SK-N-MC (cell line): ENCODE measurements at regions not wholly inside any gene's neighbourhood (a gene's known extent, or its start where the extent isn't known, plus 50 kb on each side); places are given as distances from the start of the nearest gene placed in this dataset.
"Not testable (repeated sequence)": the region's sequence is repeated elsewhere in the genome, so short reads cannot be mapped to it uniquely, and the experiment has no call there.

Experiments
- DNase-seq: peaks from one replicate; pipeline ENCODE4 v3.0.0-alpha.2; 2011; ENCODE audit warnings: low read depth, low spot score
- H3K27ac ChIP-seq: fragments of 200-600 bp; sonication (generic); 2 replicates; pipeline ENCODE4 v1.5.1; 2016; ENCODE audit warnings: mixed run types
- H3K36me3 ChIP-seq: fragments of 200-600 bp; sonication (generic); 2 replicates; pipeline ENCODE4 v1.6.1; 2017; ENCODE audit warnings: antibody characterized with exemption, low read length, mixed read lengths; ENCODE audit not compliant: insufficient read depth
- H3K4me3 ChIP-seq: fragments of 200-600 bp; sonication (generic); 2 replicates; pipeline ENCODE4 v1.5.1; 2016
- H3K9ac ChIP-seq: fragments of 200-600 bp; sonication (generic); 2 replicates; pipeline ENCODE4 v1.8.0; 2017; ENCODE audit warnings: mixed run types, mixed read lengths; ENCODE audit not compliant: insufficient read length
- H3K9me3 ChIP-seq: fragments of 200-600 bp; sonication (generic); 2 replicates; pipeline ENCODE4 v1.6.1; 2017; ENCODE audit warnings: low read depth, mild to moderate bottlenecking, antibody characterized with exemption, low read length, moderate library complexity, mixed read lengths
- EZH2 ChIP-seq: fragments of 200-600 bp; sonication (generic); IDR thresholded peaks from one replicate; pipeline ENCODE4 v1.6.1; 2017; ENCODE audit warnings: antibody characterized with exemption
- FOXP2 ChIP-seq: optimal IDR thresholded peaks from 2 replicates; pipeline ENCODE3; 2011; ENCODE audit warnings: mild to moderate bottlenecking, moderate library complexity; ENCODE audit not compliant: insufficient read depth; ENCODE audit errors: extremely low read length, control extremely low read depth
- POLR2AphosphoS5 ChIP-seq: IDR thresholded peaks from 2 replicates; pipeline ENCODE4 v1.6.1; 2012; ENCODE audit warnings: mild to moderate bottlenecking, low read depth, low read length, borderline replicate concordance

DNA sequence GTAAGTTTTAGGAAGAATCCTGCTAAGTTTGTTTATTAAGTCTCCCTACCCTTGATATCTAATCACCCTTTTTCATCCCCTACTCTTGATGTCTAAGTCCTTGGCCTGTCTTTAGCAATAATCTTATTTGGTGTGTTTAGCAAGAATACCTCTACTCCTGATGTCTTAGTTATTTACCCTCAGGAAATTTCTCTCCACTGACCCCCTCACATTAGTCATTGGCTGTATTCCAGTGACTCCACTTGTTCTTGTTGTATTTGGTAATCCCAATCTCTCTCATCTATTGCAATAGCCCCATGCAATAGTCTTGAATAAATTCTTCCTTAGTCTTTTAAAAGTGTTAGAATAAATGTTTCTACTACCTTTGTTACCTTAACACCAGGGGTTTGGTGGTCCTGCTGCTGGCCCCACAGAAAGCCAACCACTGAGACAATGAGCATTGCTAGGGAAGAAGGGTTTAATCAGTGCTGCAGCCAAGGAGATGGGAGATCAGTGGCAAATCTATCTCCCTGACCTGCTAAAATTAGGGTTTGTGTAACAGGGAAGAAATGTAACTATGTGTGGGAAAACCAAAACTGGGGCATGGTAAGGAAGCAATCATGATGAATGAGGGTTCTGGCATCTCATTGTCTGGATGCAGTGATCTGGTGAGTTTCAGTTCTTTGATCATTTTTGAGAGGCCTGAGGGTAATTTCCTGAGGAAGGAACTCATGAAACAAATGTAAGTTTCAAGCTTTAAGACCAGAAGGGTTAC, 236.4 kb upstream of the DAB2 start:
- H3K9ac ChIP-seq, result no peak overlapping the region
- H3K9me3 ChIP-seq, result no peaks in the 10 kb centered on the region
- DNase-seq, result no peak
- TF ChIP-seq POLR2AphosphoS5 (no peak), FOXP2 (no peak), EZH2 (no peak)
- H3K4me3 ChIP-seq, result no peak overlapping the region
- H3K36me3 ChIP-seq, result no peaks in the 10 kb centered on the region
- H3K27ac ChIP-seq, result no peak overlapping the region

DNA sequence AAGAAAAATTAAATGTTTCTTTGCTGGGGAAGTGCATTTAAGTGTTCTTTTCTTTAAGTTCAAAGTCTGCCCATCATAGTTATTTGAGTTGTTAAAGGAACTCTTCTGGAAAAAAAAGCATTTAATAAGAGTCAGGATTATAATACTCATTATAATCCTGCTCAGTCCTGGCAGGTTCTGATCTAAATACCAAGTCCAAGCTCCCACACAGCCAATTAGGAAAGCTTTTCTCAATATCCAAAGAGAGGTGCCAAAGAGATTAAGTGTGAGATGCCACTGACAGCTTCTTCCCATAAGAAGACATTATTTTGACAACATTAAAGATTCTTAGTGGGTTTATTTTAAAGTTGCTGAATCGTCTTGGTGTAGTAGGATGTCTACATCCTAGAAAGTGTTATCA, 235.2 kb upstream of the DAB2 start:
- DNase-seq, result no peak

DNA sequence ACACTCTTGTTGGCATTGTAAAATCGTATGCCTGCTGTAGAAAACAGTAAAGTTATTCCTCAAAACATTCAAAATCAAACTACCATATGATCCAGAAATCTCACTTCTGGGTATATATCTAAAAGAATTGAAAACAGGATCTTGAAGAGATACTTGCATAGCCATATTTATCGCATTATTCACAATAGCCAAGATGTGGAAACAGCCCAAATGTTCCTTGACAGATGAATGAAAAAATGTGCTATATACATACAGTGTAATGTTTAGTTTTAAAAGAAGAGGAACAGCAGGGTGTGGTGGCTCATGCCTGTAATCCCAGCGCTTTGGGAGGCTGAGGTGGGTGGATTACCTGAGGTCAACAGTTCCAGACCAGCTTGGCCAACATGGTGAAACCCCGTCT, 234.1 kb upstream of the DAB2 start:
- no peak for DNase-seq
- H3K27ac ChIP-seq, result no peak overlapping the region
- H3K4me3 ChIP-seq, result no peak overlapping the region
- H3K36me3 ChIP-seq, result no peaks in the 10 kb centered on the region
- TF ChIP-seq EZH2, result no peak
- H3K9ac ChIP-seq, result no peak overlapping the region
- no peaks in the 10 kb centered on the region for H3K9me3 ChIP-seq

More for the DNA sequence above, 235.2 kb upstream of the DAB2 start:
- Histone ChIP-seq H3K4me3 (no peak overlapping the region), H3K27ac (no peak overlapping the region), H3K36me3 (no peaks in the 10 kb centered on the region), H3K9ac (no peak overlapping the region), H3K9me3 (no peaks in the 10 kb centered on the region)
- TF ChIP-seq FOXP2, result no peak
- no peak for TF ChIP-seq POLR2AphosphoS5
- TF ChIP-seq EZH2, result no peak

DNA sequence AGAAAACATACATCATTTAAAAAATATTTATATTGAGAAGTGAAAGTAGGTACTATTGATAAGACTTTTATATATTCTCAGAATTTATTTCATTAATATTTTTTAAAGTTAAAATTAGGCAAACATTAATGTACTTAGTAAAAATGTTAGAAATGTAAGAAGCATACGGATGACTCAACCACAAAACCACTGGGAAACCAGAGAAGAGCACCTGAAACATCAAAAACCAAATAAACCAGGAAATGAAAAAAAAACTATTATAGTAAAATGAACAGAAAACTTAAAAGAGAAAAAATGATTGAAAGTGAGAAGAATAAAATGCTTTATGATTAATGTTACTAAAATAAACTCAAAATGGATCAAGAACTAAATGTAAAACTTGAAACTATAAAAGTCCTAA, 233.2 kb upstream of the DAB2 start:
- Histone ChIP-seq H3K27ac (no peak overlapping the region), H3K9ac (no peak overlapping the region), H3K4me3 (no peak overlapping the region), H3K9me3 (no peaks in the 10 kb centered on the region), H3K36me3 (no peaks in the 10 kb centered on the region)
- TF ChIP-seq EZH2, result no peak
- no peak for TF ChIP-seq POLR2AphosphoS5
- no peak for TF ChIP-seq FOXP2
- DNase-seq, result no peak

GRCh38 chr5:39656600-39656999, 231.8 kb upstream of the DAB2 start:
- H3K27ac ChIP-seq, result no peak overlapping the region
- H3K9ac ChIP-seq, result no peak overlapping the region
- no peak for TF ChIP-seq FOXP2
- TF ChIP-seq POLR2AphosphoS5, result no peak
- no peak for TF ChIP-seq EZH2
- no peaks in the 10 kb centered on the region for H3K9me3 ChIP-seq
- no peak overlapping the region for H3K4me3 ChIP-seq
- DNase-seq, result no peak
- no peaks in the 10 kb centered on the region for H3K36me3 ChIP-seq

GRCh38 chr5:39654715-39655114, 229.9 kb upstream of the DAB2 start:
- TF ChIP-seq FOXP2 (no peak), POLR2AphosphoS5 (no peak), EZH2 (no peak)
- H3K36me3 ChIP-seq, result no peaks in the 10 kb centered on the region
- H3K4me3 ChIP-seq, result no peak overlapping the region
- no peak overlapping the region for H3K27ac ChIP-seq
- H3K9ac ChIP-seq, result no peak overlapping the region
- DNase-seq, result no peak
- H3K9me3 ChIP-seq, result no peaks in the 10 kb centered on the region

GRCh38 chr5:39652481-39652880, 227.7 kb upstream of the DAB2 start:
- H3K36me3 ChIP-seq, H3K27ac ChIP-seq, H3K9me3 ChIP-seq, DNase-seq, H3K9ac ChIP-seq, H3K4me3 ChIP-seq: not testable (repeated sequence)

DNA sequence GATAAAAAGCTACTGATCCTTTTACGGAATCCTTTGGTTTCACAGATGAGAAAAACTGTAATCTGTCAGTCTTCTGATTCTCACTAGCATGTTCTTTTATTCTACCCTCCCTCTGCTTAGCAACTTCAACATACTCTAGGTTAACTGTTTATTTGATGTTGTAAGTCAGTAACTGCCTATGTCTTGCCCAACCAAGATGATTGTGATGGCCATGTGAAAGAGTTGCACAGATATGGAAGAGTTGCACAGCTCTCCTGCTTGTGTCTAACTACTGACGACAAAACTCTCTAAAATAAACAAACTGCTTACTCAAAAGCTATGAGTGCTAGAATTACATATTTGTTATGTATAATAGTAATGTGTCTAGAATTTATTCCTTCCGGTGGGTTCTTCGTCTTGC, 227.3 kb upstream of the DAB2 start:
- Histone ChIP-seq H3K36me3 (no peaks in the 10 kb centered on the region), H3K27ac (no peak overlapping the region), H3K9ac (no peak overlapping the region), H3K9me3 (no peaks in the 10 kb centered on the region), H3K4me3 (no peak overlapping the region)
- no peak for TF ChIP-seq POLR2AphosphoS5
- no peak for TF ChIP-seq EZH2
- DNase-seq, result no peak

DNA sequence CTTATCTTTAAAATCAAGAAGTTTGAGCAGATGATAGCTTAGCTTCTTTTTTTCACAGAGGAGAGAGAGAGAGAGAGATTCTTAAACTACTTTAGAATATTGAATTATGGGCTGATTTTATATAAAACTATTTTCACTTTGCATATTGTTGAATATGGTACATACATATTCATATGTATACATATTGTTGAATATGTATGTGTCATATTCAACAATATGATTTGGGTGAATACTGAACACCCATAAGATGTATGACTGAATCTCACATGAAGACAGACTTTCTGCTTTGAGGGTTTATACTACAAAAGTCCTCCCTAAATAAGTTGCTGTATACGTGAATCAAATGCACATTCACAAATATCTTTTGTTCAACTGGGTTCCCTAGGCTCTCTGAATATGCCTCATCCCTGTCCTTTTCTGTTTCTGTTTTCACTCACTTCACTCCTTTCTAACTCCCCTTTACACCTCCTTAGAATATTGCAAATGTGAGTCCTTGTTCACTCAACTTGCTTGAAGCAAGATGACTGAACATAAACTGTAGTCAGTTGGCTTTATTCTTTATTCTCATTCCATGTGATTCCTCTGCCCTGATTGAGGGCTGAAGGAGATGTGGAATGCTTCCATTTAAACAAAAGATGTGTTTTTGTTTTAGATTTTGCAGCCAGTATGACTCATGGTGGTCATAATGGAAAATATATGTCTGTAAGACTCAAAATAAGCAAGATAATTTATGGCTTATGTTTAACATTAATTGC, 225.4 kb upstream of the DAB2 start:
- Histone ChIP-seq H3K36me3 (no peaks in the 10 kb centered on the region), H3K9me3 (no peaks in the 10 kb centered on the region), H3K27ac (no peak overlapping the region), H3K4me3 (no peak overlapping the region), H3K9ac (no peak overlapping the region)
- DNase-seq, result no peak
- TF ChIP-seq FOXP2, result no peak
- no peak for TF ChIP-seq POLR2AphosphoS5
- TF ChIP-seq EZH2, result no peak
